ENCODE measurements at regions not wholly inside any gene's neighbourhood (a gene's known extent, or its start where the extent isn't known, plus 50 kb on each side); places are given as distances from the start of the nearest gene placed in this dataset.
"Not testable (repeated sequence)": the region's sequence is repeated elsewhere in the genome, so short reads cannot be mapped to it uniquely, and the experiment has no call there.

GRCh38 chr2:228594012-228594411, 412.5 kb upstream of the SPHKAP start:
- no peak for DNase-seq (ENCODE audit: low read depth in 2 of 2)

GRCh38 chr2:228592925-228593324, 411.4 kb upstream of the SPHKAP start:
- no peak for DNase-seq (ENCODE audit: low read depth in 2 of 2)

GRCh38 chr2:228590681-228591080, 409.2 kb upstream of the SPHKAP start:
- DNase-seq (ENCODE audit: low read depth in 2 of 2) = no peak

GRCh38 chr2:228589115-228589514, 407.6 kb upstream of the SPHKAP start:
- DNase-seq (ENCODE audit: low read depth in 2 of 2) = no peak

GRCh38 chr2:228581731-228582130, 400.2 kb upstream of the SPHKAP start:
- no peak for DNase-seq (ENCODE audit: low read depth in 2 of 2)

- DNase-seq (ENCODE audit: low read depth in 2 of 2) = no peak
These were observed 394.4 kb upstream of the SPHKAP start for GRCh38 chr2:228575897-228576296.

GRCh38 chr2:228568275-228568674, 386.8 kb upstream of the SPHKAP start:
- DNase-seq (ENCODE audit: low read depth in 2 of 2) = not testable (repeated sequence)

GRCh38 chr2:228561816-228562215, 380.3 kb upstream of the SPHKAP start:
- no peak for DNase-seq (ENCODE audit: low read depth in 2 of 2)

GRCh38 chr2:228559774-228560415, 378.4 kb upstream of the SPHKAP start:
- DNase-seq (ENCODE audit: low read depth in 2 of 2) = no peak

GRCh38 chr2:228556717-228557116, 375.2 kb upstream of the SPHKAP start:
- no peak for DNase-seq (ENCODE audit: low read depth in 2 of 2)

- no peak for DNase-seq (ENCODE audit: low read depth in 2 of 2)
These were observed 368.0 kb upstream of the SPHKAP start for GRCh38 chr2:228549441-228550007.

- peak in 1 of 2 experiments; percentile 34 for DNase-seq (ENCODE audit: low read depth in 2 of 2)
These were observed 366.7 kb upstream of the SPHKAP start for GRCh38 chr2:228548230-228548629.

GRCh38 chr2:228545748-228546145, 364.3 kb upstream of the SPHKAP start:
- DNase-seq (ENCODE audit: low read depth in 2 of 2) = no peak

- peak; percentile 42 to 47 for DNase-seq (ENCODE audit: low read depth in 2 of 2)
These were observed 363.7 kb upstream of the SPHKAP start for GRCh38 chr2:228545041-228545747.

GRCh38 chr2:228543117-228543516, 361.6 kb upstream of the SPHKAP start:
- DNase-seq (ENCODE audit: low read depth in 2 of 2) = no peak

GRCh38 chr2:228542277-228542676, 360.8 kb upstream of the SPHKAP start:
- DNase-seq (ENCODE audit: low read depth in 2 of 2) = no peak

- no peak for DNase-seq (ENCODE audit: low read depth in 2 of 2)
These were observed 360.3 kb upstream of the SPHKAP start for GRCh38 chr2:228541789-228542188.

- no peak for DNase-seq (ENCODE audit: low read depth in 2 of 2)
These were observed 359.5 kb upstream of the SPHKAP start for GRCh38 chr2:228540976-228541375.

GRCh38 chr2:228535396-228535795, 353.9 kb upstream of the SPHKAP start:
- no peak for DNase-seq (ENCODE audit: low read depth in 2 of 2)

GRCh38 chr2:228533156-228533555, 351.7 kb upstream of the SPHKAP start:
- DNase-seq (ENCODE audit: low read depth in 2 of 2) = no peak

- no peak for DNase-seq (ENCODE audit: low read depth in 2 of 2)
These were observed 350.7 kb upstream of the SPHKAP start for GRCh38 chr2:228532233-228532632.

- no peak for DNase-seq (ENCODE audit: low read depth in 2 of 2)
These were observed 345.9 kb upstream of the SPHKAP start for GRCh38 chr2:228527197-228527881.

GRCh38 chr2:228526687-228527086, 345.2 kb upstream of the SPHKAP start:
- DNase-seq (ENCODE audit: low read depth in 2 of 2) = no peak
